SKM-1 treated with dmso at 0.1 percent for 144 hours (cell line): ENCODE measurements at regions not wholly inside any gene's neighbourhood (a gene's known extent, or its start where the extent isn't known, plus 50 kb on each side); places are given as distances from the start of the nearest gene placed in this dataset.
A peak's percentile ranks its signal among the peaks of the same experiment; 100 is the strongest.
"Not testable (repeated sequence)": the region's sequence is repeated elsewhere in the genome, so short reads cannot be mapped to it uniquely, and the experiment has no call there.

Source experiments
- DNase-seq: peaks from one replicate; lab custom pipeline; 2025; ENCODE audit not compliant: unreplicated experiment; lab: John Stamatoyannopoulos, UW

- DNase-seq = no peak
Observed at GRCh38 chr6:170063851-170064602, 226.9 kb downstream of the DLL1 start.

GRCh38 chr6:170063431-170063830 is 227.4 kb downstream of the DLL1 start:
- no peak for DNase-seq

GRCh38 chr6:170062915-170063241 is 228.0 kb downstream of the DLL1 start:
- DNase-seq = no peak

- no peak for DNase-seq
Observed at GRCh38 chr6:170062209-170062914, 228.5 kb downstream of the DLL1 start.

- no peak for DNase-seq
Observed at GRCh38 chr6:170058878-170059485, 231.9 kb downstream of the DLL1 start.

- DNase-seq = no peak
Observed at GRCh38 chr6:170057961-170058877, 232.7 kb downstream of the DLL1 start.

GRCh38 chr6:170057034-170057734 is 233.7 kb downstream of the DLL1 start:
- no peak for DNase-seq

- DNase-seq = no peak
Observed at GRCh38 chr6:170056278-170056711, 234.6 kb downstream of the DLL1 start.

GRCh38 chr6:170055797-170056196 is 235.1 kb downstream of the DLL1 start:
- not testable (repeated sequence) for DNase-seq

- no peak for DNase-seq
Observed at GRCh38 chr6:170053966-170054661, 236.8 kb downstream of the DLL1 start.

GRCh38 chr6:170052991-170053821 is 237.7 kb downstream of the DLL1 start:
- DNase-seq = no peak

- DNase-seq = no peak
Observed at GRCh38 chr6:170051229-170052172, 239.4 kb downstream of the DLL1 start.

GRCh38 chr6:170050591-170051041 is 240.3 kb downstream of the DLL1 start:
- no peak for DNase-seq

GRCh38 chr6:170049641-170050561 is 241.0 kb downstream of the DLL1 start:
- DNase-seq = peak; percentile 6

- peak; percentile 66 for DNase-seq
Observed at GRCh38 chr6:170048615-170049256, 242.1 kb downstream of the DLL1 start.

GRCh38 chr6:170047823-170048222 is 243.1 kb downstream of the DLL1 start:
- no peak for DNase-seq
